ENCODE measurements at regions not wholly inside any gene's neighbourhood (a gene's known extent, or its start where the extent isn't known, plus 50 kb on each side); places are given as distances from the start of the nearest gene placed in this dataset.

DNA sequence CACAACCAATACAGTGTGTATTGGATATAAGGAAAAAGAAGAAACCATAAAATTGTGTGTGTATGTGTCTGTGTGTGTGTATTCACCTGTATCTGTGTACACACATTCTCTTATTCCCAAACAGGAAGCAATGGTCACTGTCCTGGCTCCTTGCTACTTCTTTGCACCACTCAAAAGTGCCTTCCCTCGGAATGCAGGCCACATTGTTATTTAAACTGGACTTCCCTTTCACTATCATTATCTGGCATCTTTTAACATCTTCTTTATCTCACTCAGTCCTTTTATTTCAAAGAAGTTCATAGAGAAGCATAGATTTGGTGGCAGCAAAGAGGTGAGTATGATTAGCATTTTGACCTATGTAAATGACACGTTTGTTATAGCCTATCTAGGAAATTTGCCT, 803.7 kb downstream of the NCAM2 start:
- intact Hi-C loops (cut with DNase I): no loop called here
- Histone ChIP-seq H3K4me1 (no peaks in the 10 kb centered on the region), H3K9me3 (peaks cover 0 to 3% (median 0%) of the 10 kb centered on the region in 3 donors), H3K27ac (no peak overlapping the region), H3K27me3 (no peaks in the 10 kb centered on the region), H3K4me3 (no peak overlapping the region), H3K36me3 (no peaks in the 10 kb centered on the region)
- no peak for DNase-seq
- 22 to 23% methylated on average over 2 of the region's 2 CpGs for WGBS, 2 donors
- no peak for TF ChIP-seq POLR2A (IDR thresholded peaks at IDR 0.05)
- no peak for TF ChIP-seq CTCF (IDR thresholded peaks at IDR 0.05)

GRCh38 chr21:21806711-21807597, 808.7 kb downstream of the NCAM2 start:
- H3K36me3 ChIP-seq: no peaks in the 10 kb centered on the region
- H3K9me3 ChIP-seq: peaks cover 0 to 3% (median 0%) of the 10 kb centered on the region in 3 donors
- no peak for DNase-seq
- no peak overlapping the region for H3K27ac ChIP-seq
- 66% methylated on average over 7 of the region's 7 CpGs for WGBS, 2 donors
- intact Hi-C loops (cut with DNase I): no loop called here
- no peaks in the 10 kb centered on the region for H3K27me3 ChIP-seq
- H3K4me3 ChIP-seq: no peak overlapping the region
- TF ChIP-seq CTCF (IDR thresholded peaks at IDR 0.05): no peak
- TF ChIP-seq POLR2A (IDR thresholded peaks at IDR 0.05): no peak
- no peaks in the 10 kb centered on the region for H3K4me1 ChIP-seq

GRCh38 chr21:21807598-21807903, 809.3 kb downstream of the NCAM2 start:
- no peak for DNase-seq
- H3K36me3 ChIP-seq: no peaks in the 10 kb centered on the region
- H3K4me1 ChIP-seq: no peaks in the 10 kb centered on the region
- H3K9me3 ChIP-seq: peaks cover 0 to 2% (median 0%) of the 10 kb centered on the region in 3 donors
- H3K27ac ChIP-seq: no peak overlapping the region
- WGBS, 2 donors: 85 to 88% methylated on average over 1 of the region's 1 CpG
- intact Hi-C loops (cut with DNase I): no loop called here
- no peaks in the 10 kb centered on the region for H3K27me3 ChIP-seq
- TF ChIP-seq POLR2A (IDR thresholded peaks at IDR 0.05): no peak
- TF ChIP-seq CTCF (IDR thresholded peaks at IDR 0.05): no peak
- no peak overlapping the region for H3K4me3 ChIP-seq

- intact Hi-C loops (cut with DNase I): no loop called here
Observed at GRCh38 chr21:21813289-21813688, 815.1 kb downstream of the NCAM2 start.

More at GRCh38 chr21:21813289-21813688, 815.1 kb downstream of the NCAM2 start:
- Histone ChIP-seq H3K9me3 (no peaks in the 10 kb centered on the region), H3K4me3 (no peak overlapping the region), H3K27me3 (no peaks in the 10 kb centered on the region), H3K4me1 (no peaks in the 10 kb centered on the region), H3K27ac (no peak overlapping the region), H3K36me3 (no peaks in the 10 kb centered on the region)
- no peak for DNase-seq
- no peak for TF ChIP-seq POLR2A (IDR thresholded peaks at IDR 0.05)
- no peak for TF ChIP-seq CTCF (IDR thresholded peaks at IDR 0.05)
- 69 to 82% methylated on average over 2 of the region's 2 CpGs for WGBS, 2 donors
